ENCODE measurements at regions not wholly inside any gene's neighbourhood (a gene's known extent, or its start where the extent isn't known, plus 50 kb on each side); places are given as distances from the start of the nearest gene placed in this dataset.

GRCh38 chr1:83673312-83673711, 325.6 kb downstream of the TTLL7 start:
- DNase-seq (ENCODE audit: low spot score): no peak

- DNase-seq (ENCODE audit: low spot score): no peak
Measured at GRCh38 chr1:83671586-83671985, 327.3 kb downstream of the TTLL7 start.

GRCh38 chr1:83670909-83671565, 327.9 kb downstream of the TTLL7 start:
- DNase-seq (ENCODE audit: low spot score): no peak

GRCh38 chr1:83641796-83642443, 357.0 kb downstream of the TTLL7 start:
- DNase-seq (ENCODE audit: low spot score): no peak

GRCh38 chr1:83641206-83641658, 357.7 kb downstream of the TTLL7 start:
- no peak for DNase-seq (ENCODE audit: low spot score)

GRCh38 chr1:83639785-83640184, 359.1 kb downstream of the TTLL7 start:
- no peak for DNase-seq (ENCODE audit: low spot score)

- DNase-seq (ENCODE audit: low spot score): no peak
Measured at GRCh38 chr1:83637586-83637985, 361.3 kb downstream of the TTLL7 start.

- DNase-seq (ENCODE audit: low spot score): no peak
Measured at GRCh38 chr1:83637009-83637408, 361.9 kb downstream of the TTLL7 start.

- no peak for DNase-seq (ENCODE audit: low spot score)
Measured at GRCh38 chr1:83632906-83633305, 366.0 kb downstream of the TTLL7 start.

- DNase-seq (ENCODE audit: low spot score): no peak
Measured at GRCh38 chr1:83631851-83632250, 367.1 kb downstream of the TTLL7 start.

GRCh38 chr1:83627045-83627444, 371.9 kb downstream of the TTLL7 start:
- no peak for DNase-seq (ENCODE audit: low spot score)

GRCh38 chr1:83626603-83627002, 372.3 kb downstream of the TTLL7 start:
- DNase-seq (ENCODE audit: low spot score): no peak

GRCh38 chr1:83625646-83626045, 373.3 kb downstream of the TTLL7 start:
- no peak for DNase-seq (ENCODE audit: low spot score)

- no peak for DNase-seq (ENCODE audit: low spot score)
Measured at GRCh38 chr1:83620016-83620415, 378.9 kb downstream of the TTLL7 start.

GRCh38 chr1:83619170-83619896, 379.6 kb downstream of the TTLL7 start:
- DNase-seq (ENCODE audit: low spot score): no peak

GRCh38 chr1:83617883-83618282, 381.0 kb downstream of the TTLL7 start:
- DNase-seq (ENCODE audit: low spot score): no peak

- no peak for DNase-seq (ENCODE audit: low spot score)
Measured at GRCh38 chr1:83615370-83615769, 383.6 kb downstream of the TTLL7 start.

- DNase-seq (ENCODE audit: low spot score): no peak
Measured at GRCh38 chr1:83606416-83606955, 392.4 kb downstream of the TTLL7 start.

GRCh38 chr1:83596331-83596730, 402.6 kb downstream of the TTLL7 start:
- no peak for DNase-seq (ENCODE audit: low spot score)

GRCh38 chr1:83593073-83593472, 405.9 kb downstream of the TTLL7 start:
- DNase-seq (ENCODE audit: low spot score): no peak

- no peak for DNase-seq (ENCODE audit: low spot score)
Measured at GRCh38 chr1:83588140-83588539, 410.8 kb downstream of the TTLL7 start.

GRCh38 chr1:83583351-83584014, 415.4 kb downstream of the TTLL7 start:
- no peak for DNase-seq (ENCODE audit: low spot score)

All from germinal center (tissue), 1 donor.